HTR-8/SVneo (cell line): ENCODE measurements at regions not wholly inside any gene's neighbourhood (a gene's known extent, or its start where the extent isn't known, plus 50 kb on each side); places are given as distances from the start of the nearest gene placed in this dataset.
A peak's percentile ranks its signal among the peaks of the same experiment; 100 is the strongest.
"Not testable (repeated sequence)": the region's sequence is repeated elsewhere in the genome, so short reads cannot be mapped to it uniquely, and the experiment has no call there.

Experiments
- DNase-seq: peaks from one replicate; pipeline ENCODE4 v3.0.0; 2011; ENCODE audit warnings: low spot score, mixed read lengths; ENCODE audit not compliant: insufficient read length
- FAIRE-seq: peaks from 2 replicates; lab custom pipeline; 2011; peaks lifted over from hg19 to GRCh38; lab: Jason Lieb, UNC

DNA sequence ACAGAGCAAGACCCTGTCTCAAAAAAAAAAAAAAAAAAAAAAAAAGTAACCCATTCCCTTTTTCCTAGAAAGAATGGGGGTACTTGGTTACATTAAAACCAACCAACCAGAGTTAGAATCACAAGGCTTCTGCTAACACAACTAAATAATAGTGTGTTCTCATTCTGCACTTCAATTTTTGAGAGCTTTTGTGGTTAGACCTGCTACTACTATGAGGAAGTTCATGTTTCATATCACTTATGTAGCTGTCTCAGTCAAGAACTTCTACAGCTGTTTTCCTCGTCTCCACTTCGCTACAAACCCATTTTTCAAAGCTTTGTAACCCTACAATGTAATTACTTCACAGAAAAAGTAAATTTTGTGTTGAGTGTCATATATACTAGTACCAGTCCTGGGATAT, 58.3 kb downstream of the PDHA2 start:
- no peak for DNase-seq
- FAIRE-seq: no peak

DNA sequence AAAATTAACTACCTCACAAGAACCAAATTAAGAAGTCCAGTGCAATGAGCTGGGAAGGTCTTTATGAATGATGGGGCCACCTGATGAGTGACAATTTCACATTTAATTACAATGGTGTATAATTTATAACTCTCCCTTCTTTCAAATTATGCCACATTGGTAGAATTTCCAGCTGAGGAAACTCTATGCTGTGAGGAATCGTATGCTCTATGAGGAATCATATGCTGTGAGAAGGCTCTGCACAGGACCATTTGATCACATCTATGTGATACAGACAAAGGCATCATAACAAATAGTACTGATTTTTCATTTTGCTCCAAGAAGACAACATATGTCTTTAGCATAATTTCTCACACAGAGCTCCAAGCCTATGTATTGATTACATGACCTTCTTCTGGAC, 69.3 kb downstream of the PDHA2 start:
- DNase-seq: no peak
- FAIRE-seq: no peak

- FAIRE-seq (no peak), DNase-seq (no peak)
Measured at GRCh38 chr4:95910749-95911148, 70.9 kb downstream of the PDHA2 start.

GRCh38 chr4:95921470-95921869, 81.6 kb downstream of the PDHA2 start:
- FAIRE-seq: no peak

GRCh38 chr4:95929448-95930064, 89.7 kb downstream of the PDHA2 start:
- DNase-seq: no peak
- FAIRE-seq: no peak

More at GRCh38 chr4:95921470-95921869, 81.6 kb downstream of the PDHA2 start:
- no peak for DNase-seq

DNA sequence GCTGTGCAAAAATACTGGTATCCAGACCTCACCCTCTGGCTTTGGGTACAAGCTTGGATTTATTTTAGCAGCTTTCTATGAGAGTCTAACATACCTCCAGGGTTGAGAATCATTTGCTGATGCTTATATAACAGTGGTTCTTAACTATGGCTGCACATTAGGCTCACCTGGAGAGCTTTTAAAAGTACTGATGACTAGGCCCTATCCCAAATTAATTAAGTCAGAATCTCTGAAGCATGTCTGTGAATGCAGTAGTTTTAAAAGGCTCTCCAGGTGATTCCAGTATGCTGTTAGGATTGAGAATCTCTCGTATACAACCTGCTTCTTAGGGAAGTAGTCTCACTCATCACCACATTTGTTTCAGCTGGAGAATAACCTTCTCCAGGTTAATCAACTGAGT, 99.2 kb downstream of the PDHA2 start:
- DNase-seq: no peak
- no peak for FAIRE-seq

DNA sequence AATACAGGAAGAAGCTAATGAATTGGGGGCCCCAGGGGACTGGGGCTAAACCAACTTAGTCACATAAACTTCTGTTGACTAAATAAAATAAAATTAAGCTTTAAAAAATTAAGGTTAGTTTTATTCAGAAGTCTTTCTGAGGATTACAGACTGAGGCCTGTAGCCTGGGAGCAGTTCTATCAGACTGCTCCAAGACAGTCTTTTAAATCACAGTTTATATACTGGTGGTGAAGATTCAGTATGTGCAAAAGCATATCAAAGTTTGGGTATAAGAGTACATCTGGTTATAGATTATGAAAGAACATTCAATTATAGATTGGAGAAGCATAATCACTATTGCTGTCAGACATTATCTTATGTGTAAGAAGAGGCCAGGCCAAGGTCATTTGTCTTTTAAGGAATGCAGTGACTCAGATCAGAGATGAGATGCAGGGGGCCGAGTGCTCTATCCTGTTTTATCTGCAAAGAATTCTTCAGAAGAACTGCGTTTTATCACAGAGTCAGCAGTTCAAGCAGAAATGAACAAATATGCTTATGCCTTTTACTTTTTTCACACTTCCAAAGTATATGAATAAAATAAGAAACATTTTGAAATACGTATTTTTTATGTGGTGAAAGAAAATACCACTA, 109.4 kb downstream of the PDHA2 start:
- DNase-seq: peak; percentile 2
- FAIRE-seq: no peak

GRCh38 chr4:95949808-95950207, 109.9 kb downstream of the PDHA2 start:
- DNase-seq (no peak), FAIRE-seq (no peak)

- not testable (repeated sequence) for DNase-seq, FAIRE-seq
Measured at GRCh38 chr4:95952538-95952937, 112.6 kb downstream of the PDHA2 start.

GRCh38 chr4:95956094-95956493, 116.2 kb downstream of the PDHA2 start:
- FAIRE-seq: no peak
- no peak for DNase-seq

DNA sequence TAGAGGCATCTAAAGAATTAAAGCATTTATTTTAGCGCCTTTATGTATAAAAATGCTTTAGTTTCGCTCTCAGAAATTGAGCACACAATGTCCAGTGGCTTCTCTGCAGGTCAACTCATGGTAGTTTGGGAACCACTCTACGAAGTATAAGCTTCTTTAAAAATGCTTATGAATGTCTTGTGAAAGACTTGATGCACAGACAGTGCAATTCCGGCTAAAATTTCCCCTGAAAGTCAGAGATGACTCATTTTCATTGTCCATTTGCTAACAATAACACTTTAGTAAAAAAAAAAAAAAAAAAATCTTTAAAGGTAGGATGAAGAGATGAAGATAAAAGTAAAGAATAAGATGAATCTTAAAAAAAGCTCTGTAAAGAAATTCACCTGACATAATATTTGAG, 117.2 kb downstream of the PDHA2 start:
- DNase-seq: no peak
- FAIRE-seq: no peak

GRCh38 chr4:95957759-95958158, 117.9 kb downstream of the PDHA2 start:
- no peak for FAIRE-seq
- no peak for DNase-seq

GRCh38 chr4:95959182-95959581, 119.3 kb downstream of the PDHA2 start:
- DNase-seq (no peak), FAIRE-seq (no peak)

- DNase-seq (no peak), FAIRE-seq (no peak)
Measured at GRCh38 chr4:95959633-95960032, 119.7 kb downstream of the PDHA2 start.

- DNase-seq: no peak
- FAIRE-seq: no peak
Measured at GRCh38 chr4:95963456-95963855, 123.6 kb downstream of the PDHA2 start.

DNA sequence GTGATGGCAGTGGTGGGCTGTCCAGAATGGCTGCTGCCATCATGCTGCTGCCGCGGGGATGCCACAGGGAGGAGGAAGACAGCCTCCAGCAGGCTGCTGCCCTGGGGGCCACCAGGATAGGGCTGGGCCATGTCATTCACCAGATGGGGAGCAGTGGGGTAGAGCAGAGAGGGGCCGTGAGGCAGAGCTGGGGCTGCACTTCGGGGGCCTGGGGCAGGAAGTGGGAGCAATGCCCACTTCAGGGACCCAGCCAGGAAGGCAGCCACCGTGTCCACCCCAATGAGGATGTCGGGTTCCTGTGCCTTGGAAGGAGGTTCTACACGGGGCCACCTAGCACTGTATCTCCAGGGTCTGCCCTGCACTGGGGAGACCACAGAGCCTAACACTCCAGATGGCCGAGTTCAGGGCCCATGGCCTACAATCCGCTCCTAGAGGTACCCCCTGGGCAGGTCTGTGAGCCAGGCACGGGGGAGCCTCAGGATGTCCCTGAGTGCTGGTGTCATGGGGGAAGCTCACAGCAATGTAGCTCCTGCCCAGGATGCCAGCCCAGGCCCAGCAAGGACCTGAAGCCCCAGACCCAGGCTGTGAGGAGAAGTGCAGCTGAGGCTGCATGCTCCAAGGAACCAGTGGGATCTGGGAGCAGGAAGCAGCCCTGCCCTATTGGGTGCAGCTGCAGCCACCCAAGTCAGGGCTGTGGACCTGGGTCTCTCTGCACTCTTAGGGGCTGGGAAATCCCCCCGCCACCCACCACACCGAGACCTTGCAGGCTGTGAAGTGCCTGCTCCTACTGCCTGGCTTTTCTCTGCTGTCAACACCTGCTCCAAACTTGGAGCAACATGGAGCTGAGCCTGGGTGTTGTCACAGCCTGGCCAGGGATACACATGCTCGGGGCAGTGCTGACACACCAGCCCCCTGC, 140.3 kb downstream of the PDHA2 start:
- FAIRE-seq (no peak), DNase-seq (no peak)

- DNase-seq: no peak
- no peak for FAIRE-seq
Measured at GRCh38 chr4:95980877-95981360, 141.0 kb downstream of the PDHA2 start.

DNA sequence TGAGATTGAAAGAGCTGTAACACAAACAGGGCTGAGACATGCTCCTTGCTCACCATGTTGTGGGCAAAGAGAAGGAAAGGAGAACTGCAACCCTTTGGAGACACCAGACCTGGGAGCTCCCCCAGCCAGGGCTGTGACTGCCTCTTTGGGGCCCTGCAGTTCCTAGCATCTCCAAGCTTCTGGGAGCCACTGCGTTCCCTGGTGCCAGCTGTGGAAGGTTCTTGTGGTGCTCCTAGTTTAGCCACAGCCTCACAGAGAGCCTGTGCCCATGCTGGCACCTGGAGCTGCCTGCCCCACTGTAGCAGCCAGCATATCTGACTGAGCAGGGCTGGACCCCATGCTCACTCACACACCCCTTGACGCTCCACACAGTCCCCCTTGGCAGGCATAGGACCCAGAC, 141.7 kb downstream of the PDHA2 start:
- DNase-seq (no peak), FAIRE-seq (no peak)

DNA sequence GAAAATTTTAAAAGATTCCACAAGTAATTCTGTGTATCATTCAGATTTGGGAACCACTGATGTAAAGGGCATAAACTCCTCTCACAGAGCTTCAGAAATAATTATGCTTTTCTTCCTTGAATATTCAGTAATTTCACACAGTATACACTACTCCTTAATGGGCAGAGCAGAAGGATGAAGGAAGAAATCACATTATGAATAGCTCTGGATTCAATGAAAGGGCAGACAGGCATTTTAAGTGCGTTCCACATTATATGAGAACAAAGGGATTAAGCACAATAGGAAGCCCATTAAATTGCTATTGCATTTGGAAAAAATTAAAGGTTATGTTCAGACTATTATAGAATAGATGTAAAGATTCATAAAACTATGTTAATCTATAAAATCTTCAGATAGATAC, 142.6 kb downstream of the PDHA2 start:
- DNase-seq (no peak), FAIRE-seq (no peak)

DNA sequence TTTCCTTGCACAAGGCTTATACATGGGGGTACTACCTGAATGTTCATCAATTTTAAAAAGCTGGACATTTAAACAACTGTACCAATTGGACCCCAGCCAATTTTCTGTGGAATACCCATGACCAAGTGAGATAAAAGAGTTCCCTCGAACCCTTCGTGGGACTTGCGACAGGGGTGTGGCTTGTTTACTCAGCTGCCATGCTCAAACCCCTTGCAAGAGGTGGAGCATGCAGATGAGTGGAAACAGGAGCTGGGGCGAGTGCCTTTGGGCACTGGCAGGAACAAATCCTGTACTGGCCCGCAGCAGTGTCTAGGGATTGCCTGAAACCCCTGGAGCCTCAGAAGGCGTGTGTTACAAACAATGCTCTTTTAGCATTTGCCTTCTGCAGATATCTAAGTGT, 144.2 kb downstream of the PDHA2 start:
- DNase-seq (no peak), FAIRE-seq (no peak)

DNA sequence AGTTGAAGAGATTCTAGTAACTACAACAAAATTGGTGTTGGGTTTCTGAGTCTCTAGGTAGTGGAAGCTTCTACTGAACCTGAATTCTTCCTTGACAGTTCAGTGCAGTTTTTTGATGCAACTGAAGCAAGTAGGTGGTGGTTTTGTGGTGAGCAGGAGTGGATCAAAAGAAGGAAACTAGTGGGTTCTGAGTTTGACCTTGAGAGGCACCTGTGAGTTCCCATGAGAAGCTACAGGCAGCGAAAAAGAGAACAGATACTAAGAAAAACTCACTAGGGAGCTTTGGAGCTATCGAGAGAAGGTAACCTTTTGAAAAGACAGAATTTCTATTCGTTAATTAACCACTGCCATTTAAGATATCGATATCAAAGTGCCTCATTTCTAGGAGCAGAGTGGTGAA, 145.2 kb downstream of the PDHA2 start:
- FAIRE-seq (no peak), DNase-seq (no peak)
